ENCODE measurements at regions not wholly inside any gene's neighbourhood (a gene's known extent, or its start where the extent isn't known, plus 50 kb on each side); places are given as distances from the start of the nearest gene placed in this dataset.
"Not testable (repeated sequence)": the region's sequence is repeated elsewhere in the genome, so short reads cannot be mapped to it uniquely, and the experiment has no call there.

DNA sequence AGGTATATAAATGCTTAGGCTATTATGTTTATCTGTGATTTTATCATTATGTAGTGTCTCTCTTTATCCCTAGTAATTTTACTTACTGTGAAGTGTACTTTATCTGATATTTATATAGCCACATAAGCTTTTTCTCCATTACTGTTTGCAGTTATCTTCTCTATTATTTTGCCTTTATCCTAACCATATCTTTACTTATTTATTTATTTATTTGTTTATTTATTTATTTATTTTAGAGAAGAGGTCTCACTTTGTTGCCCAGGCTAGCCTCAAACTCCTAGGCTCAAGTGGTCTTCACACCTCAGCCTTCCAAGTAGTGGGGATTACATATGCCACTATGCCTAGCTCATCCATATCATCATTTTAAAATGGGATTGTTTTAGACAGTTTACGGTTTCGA, 331.8 kb downstream of the C7orf25 start:
- Histone ChIP-seq H3K36me3 (ENCODE audit: insufficient read depth, low read length) (no peaks in the 10 kb centered on the region), H3K27me3 (ENCODE audit: control insufficient read depth in 1 of 2, insufficient read depth in 2 of 2, low read length in 2 of 2) (no peaks in the 10 kb centered on the region), H3K27ac (ENCODE audit: low read depth, low read length) (no peak overlapping the region), H3K9ac (ENCODE audit: low read length) (no peak overlapping the region), H3K4me1 (ENCODE audit: insufficient read depth, low read length) (peaks cover 18% of the 10 kb centered on the region), H3K9me3 (ENCODE audit: low read length) (no peaks in the 10 kb centered on the region), H3K4me3 (ENCODE audit: low read depth in 1 of 2, low read length in 2 of 2) (no peak overlapping the region)

DNA sequence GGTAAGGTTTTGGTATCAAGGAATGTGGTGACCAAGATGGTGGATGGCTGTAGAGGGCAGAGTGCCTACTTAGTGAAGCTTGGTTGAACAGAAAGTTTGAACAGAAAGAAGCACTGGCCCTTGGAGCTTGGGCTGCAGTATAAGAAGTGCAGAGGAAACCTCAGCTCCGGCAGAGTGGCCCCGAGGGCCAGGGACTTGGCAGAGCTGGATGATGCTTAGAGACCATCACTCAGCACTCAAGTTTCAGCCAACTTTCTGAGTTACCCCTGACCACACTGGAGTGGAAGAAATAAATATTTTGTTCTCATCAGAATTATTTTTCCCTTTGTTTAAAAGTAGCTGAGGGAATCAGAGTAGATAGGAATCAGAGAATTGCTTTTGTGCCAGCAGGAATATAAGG, 336.7 kb downstream of the C7orf25 start:
- Histone ChIP-seq H3K4me3 (ENCODE audit: low read depth in 1 of 2, low read length in 2 of 2) (peak overlapping the region in 1 of 2 donors; percentile 10), H3K9ac (ENCODE audit: low read length) (no peak overlapping the region), H3K4me1 (ENCODE audit: insufficient read depth, low read length) (peaks cover 47% of the 10 kb centered on the region), H3K27me3 (ENCODE audit: control insufficient read depth in 1 of 2, insufficient read depth in 2 of 2, low read length in 2 of 2) (no peaks in the 10 kb centered on the region), H3K9me3 (ENCODE audit: low read length) (no peaks in the 10 kb centered on the region), H3K27ac (ENCODE audit: low read depth, low read length) (peak overlapping the region; percentile 70), H3K36me3 (ENCODE audit: insufficient read depth, low read length) (no peaks in the 10 kb centered on the region)

DNA sequence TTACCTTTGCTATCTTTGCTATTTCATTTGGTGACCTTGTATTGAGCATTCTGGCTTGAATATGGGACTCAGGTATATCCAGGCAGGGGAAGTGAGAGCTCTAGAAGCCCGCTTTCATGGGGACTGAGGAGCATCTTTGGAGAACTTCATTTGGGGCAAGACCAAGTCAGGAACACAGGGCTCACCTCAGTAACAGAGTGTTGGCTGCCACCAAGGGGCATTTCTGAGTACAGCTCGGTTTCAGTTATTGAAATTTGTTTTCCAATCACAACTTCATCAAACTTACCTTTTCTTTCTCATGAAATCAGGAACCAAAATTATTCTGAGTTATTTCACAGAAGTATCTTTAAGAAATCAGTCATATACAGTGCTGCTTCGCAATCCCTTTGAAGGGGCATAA, 337.2 kb downstream of the C7orf25 start:
- Histone ChIP-seq H3K36me3 (ENCODE audit: insufficient read depth, low read length) (no peaks in the 10 kb centered on the region), H3K27me3 (ENCODE audit: control insufficient read depth in 1 of 2, insufficient read depth in 2 of 2, low read length in 2 of 2) (no peaks in the 10 kb centered on the region), H3K4me3 (ENCODE audit: low read depth in 1 of 2, low read length in 2 of 2) (no peak overlapping the region), H3K27ac (ENCODE audit: low read depth, low read length) (peak overlapping the region; percentile 70), H3K9ac (ENCODE audit: low read length) (no peak overlapping the region), H3K9me3 (ENCODE audit: low read length) (no peaks in the 10 kb centered on the region), H3K4me1 (ENCODE audit: insufficient read depth, low read length) (peaks cover 47% of the 10 kb centered on the region)

DNA sequence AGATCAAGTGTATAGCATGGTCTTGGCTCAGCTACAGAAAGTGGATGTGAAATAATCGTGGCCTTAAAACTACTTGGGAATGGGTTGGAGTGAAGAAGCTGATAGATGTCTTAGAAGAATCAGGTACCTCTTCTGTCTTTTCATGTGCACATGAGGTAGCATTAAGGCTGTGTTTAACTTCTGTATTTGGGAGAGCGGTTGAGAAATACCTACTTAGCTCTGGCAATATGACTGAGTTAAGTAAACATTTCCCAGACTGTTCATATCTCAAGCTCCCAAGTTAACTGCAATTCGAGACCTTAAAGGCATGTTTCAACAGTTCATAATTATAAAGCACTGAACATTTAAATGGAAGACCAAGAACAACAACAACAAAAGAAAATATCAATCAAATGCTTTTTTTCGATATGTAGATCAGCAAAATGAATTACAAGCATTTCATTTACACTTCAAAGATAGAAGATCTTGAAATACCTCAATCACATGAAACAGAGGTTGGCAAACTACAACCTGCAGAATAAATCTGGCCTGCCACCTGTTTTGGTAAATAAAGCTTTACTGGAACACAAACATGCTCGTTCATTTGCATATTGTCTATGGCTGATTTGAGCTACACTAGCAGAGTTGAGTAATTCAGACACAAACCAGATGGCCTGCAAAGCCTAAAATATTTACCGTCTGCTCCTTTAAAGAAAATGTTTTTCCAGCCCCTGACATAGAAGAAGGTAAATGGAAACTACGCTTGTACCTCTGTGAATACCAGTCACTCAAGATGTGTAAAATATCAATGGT, 337.1 kb upstream of the GLI3 start:
- Histone ChIP-seq H3K4me3 (ENCODE audit: low read depth in 1 of 2, low read length in 2 of 2) (no peak overlapping the region), H3K9me3 (ENCODE audit: low read length) (no peaks in the 10 kb centered on the region), H3K9ac (ENCODE audit: low read length) (no peak overlapping the region), H3K4me1 (ENCODE audit: insufficient read depth, low read length) (peaks cover 47% of the 10 kb centered on the region), H3K27ac (ENCODE audit: low read depth, low read length) (peak overlapping the region; percentile 70), H3K27me3 (ENCODE audit: control insufficient read depth in 1 of 2, insufficient read depth in 2 of 2, low read length in 2 of 2) (no peaks in the 10 kb centered on the region), H3K36me3 (ENCODE audit: insufficient read depth, low read length) (no peaks in the 10 kb centered on the region)

DNA sequence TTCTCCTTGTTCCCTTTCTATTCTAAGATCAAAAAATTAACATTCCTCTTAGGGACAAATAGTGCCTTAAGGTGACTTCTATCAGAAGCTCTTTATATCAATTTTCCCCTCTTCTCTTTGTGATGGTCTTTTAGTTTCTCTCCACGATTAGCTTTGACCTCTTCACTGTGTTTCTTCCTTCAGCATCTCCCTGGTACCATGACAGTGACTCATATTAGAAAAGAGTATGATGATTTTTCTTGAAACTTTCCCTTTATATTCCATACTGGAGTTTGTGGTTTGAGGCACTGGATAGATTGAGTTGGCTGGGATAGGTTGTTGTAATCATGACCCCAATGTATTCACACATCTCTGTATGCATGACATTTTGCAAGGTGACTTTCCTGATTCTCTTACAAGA, 335.6 kb upstream of the GLI3 start:
- H3K9ac ChIP-seq (ENCODE audit: low read length) = no peak overlapping the region
- H3K36me3 ChIP-seq (ENCODE audit: insufficient read depth, low read length) = no peaks in the 10 kb centered on the region
- peaks cover 43% of the 10 kb centered on the region for H3K4me1 ChIP-seq (ENCODE audit: insufficient read depth, low read length)
- no peaks in the 10 kb centered on the region for H3K9me3 ChIP-seq (ENCODE audit: low read length)
- H3K27me3 ChIP-seq (ENCODE audit: control insufficient read depth in 1 of 2, insufficient read depth in 2 of 2, low read length in 2 of 2) = no peaks in the 10 kb centered on the region
- peak overlapping the region; percentile 3 for H3K27ac ChIP-seq (ENCODE audit: low read depth, low read length)
- no peak overlapping the region for H3K4me3 ChIP-seq (ENCODE audit: low read depth in 1 of 2, low read length in 2 of 2)

DNA sequence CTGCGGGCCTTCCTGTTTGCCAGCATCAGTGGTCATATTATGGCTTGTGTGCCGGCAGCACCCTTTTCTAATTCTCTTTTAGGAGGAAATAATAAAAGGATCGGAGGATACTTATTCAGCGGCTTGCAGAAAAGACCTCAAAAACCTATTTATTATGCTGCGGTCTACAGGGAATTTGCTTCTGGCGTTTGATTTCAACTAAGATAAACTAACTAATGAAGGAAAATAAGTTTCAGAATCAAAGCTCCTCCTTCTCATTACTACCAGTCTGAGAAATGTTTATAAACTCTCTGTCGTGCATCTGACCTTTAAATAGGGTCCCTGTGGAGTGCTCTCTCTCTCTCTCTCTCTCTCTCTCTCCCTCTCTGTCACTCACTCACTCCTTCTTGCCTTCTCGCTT, 335.0 kb upstream of the GLI3 start:
- Histone ChIP-seq H3K36me3 (ENCODE audit: insufficient read depth, low read length) (no peaks in the 10 kb centered on the region), H3K4me1 (ENCODE audit: insufficient read depth, low read length) (peaks cover 46% of the 10 kb centered on the region), H3K4me3 (ENCODE audit: low read depth in 1 of 2, low read length in 2 of 2) (no peak overlapping the region), H3K27ac (ENCODE audit: low read depth, low read length) (no peak overlapping the region), H3K27me3 (ENCODE audit: control insufficient read depth in 1 of 2, insufficient read depth in 2 of 2, low read length in 2 of 2) (no peaks in the 10 kb centered on the region), H3K9me3 (ENCODE audit: low read length) (no peaks in the 10 kb centered on the region), H3K9ac (ENCODE audit: low read length) (no peak overlapping the region)

DNA sequence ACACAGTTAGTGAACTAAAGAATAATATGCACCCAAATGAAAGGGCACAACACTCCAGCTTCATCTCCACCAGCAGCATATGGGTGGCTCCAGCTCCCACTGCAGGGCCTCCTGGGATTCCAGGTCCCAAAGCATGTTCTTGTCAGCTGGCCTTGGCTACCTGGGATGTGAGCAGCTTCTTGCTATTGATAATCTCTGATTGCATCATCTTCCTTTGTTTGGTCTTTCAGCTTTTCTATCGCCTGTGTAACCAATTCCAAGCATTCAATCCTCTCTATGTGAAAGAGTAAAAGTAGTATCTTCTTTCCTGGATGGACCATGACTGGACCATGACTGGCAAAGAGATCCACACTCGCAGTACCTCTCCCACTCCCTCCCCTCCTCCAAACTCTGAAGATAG, 333.9 kb upstream of the GLI3 start:
- peaks cover 56% of the 10 kb centered on the region for H3K4me1 ChIP-seq (ENCODE audit: insufficient read depth, low read length)
- no peaks in the 10 kb centered on the region for H3K9me3 ChIP-seq (ENCODE audit: low read length)
- no peak overlapping the region for H3K9ac ChIP-seq (ENCODE audit: low read length)
- H3K27ac ChIP-seq (ENCODE audit: low read depth, low read length) = no peak overlapping the region
- no peak overlapping the region for H3K4me3 ChIP-seq (ENCODE audit: low read depth in 1 of 2, low read length in 2 of 2)
- no peaks in the 10 kb centered on the region for H3K36me3 ChIP-seq (ENCODE audit: insufficient read depth, low read length)
- H3K27me3 ChIP-seq (ENCODE audit: control insufficient read depth in 1 of 2, insufficient read depth in 2 of 2, low read length in 2 of 2) = no peaks in the 10 kb centered on the region

DNA sequence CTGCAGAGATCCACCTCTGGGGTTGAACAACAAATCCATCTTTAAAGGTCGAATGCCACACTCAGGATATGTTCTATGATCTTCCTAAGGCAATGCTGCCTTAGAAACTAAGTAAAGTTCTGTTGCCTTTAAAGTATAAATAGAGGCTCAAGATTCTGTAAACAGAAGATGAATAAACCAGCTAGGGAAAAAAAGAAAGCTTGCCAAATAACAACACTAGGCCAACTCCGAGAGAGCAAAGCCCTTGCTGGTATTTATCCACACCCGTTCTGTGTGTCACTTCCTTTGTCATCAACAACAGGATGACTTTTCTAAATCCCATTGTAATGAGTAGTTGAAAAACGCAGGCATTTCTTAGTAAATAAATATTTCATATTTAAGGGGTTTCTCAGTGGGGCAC, 330.0 kb upstream of the GLI3 start:
- Histone ChIP-seq H3K27me3 (ENCODE audit: control insufficient read depth in 1 of 2, insufficient read depth in 2 of 2, low read length in 2 of 2) (no peaks in the 10 kb centered on the region), H3K36me3 (ENCODE audit: insufficient read depth, low read length) (no peaks in the 10 kb centered on the region), H3K4me3 (ENCODE audit: low read depth in 1 of 2, low read length in 2 of 2) (no peak overlapping the region), H3K4me1 (ENCODE audit: insufficient read depth, low read length) (peaks cover 26% of the 10 kb centered on the region), H3K9me3 (ENCODE audit: low read length) (no peaks in the 10 kb centered on the region), H3K27ac (ENCODE audit: low read depth, low read length) (peak overlapping the region; percentile 49), H3K9ac (ENCODE audit: low read length) (no peak overlapping the region)

DNA sequence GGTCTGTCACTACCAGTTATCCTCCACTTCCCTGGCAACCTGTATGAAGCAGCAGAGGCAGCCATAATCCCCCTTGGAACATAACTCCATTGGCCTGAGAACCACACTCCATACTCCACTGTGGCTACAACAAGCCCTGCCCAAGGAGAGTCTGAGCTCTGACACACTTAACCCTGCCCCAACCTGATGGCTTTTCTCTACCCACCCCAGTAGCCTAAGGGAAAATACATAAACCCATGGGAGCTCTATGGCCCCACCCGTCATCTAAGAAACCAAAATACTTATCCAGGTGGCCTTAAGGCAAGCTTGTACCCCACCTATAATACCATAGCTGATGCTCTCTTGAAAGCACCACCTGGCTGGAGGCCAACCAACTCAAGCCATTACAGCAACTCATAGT, 324.8 kb upstream of the GLI3 start:
- Histone ChIP-seq H3K27ac (ENCODE audit: low read depth, low read length) (no peak overlapping the region), H3K36me3 (ENCODE audit: insufficient read depth, low read length) (no peaks in the 10 kb centered on the region), H3K9me3 (ENCODE audit: low read length) (no peaks in the 10 kb centered on the region), H3K4me1 (ENCODE audit: insufficient read depth, low read length) (peaks cover 7% of the 10 kb centered on the region), H3K9ac (ENCODE audit: low read length) (no peak overlapping the region), H3K4me3 (ENCODE audit: low read depth in 1 of 2, low read length in 2 of 2) (no peak overlapping the region), H3K27me3 (ENCODE audit: control insufficient read depth in 1 of 2, insufficient read depth in 2 of 2, low read length in 2 of 2) (no peaks in the 10 kb centered on the region)

DNA sequence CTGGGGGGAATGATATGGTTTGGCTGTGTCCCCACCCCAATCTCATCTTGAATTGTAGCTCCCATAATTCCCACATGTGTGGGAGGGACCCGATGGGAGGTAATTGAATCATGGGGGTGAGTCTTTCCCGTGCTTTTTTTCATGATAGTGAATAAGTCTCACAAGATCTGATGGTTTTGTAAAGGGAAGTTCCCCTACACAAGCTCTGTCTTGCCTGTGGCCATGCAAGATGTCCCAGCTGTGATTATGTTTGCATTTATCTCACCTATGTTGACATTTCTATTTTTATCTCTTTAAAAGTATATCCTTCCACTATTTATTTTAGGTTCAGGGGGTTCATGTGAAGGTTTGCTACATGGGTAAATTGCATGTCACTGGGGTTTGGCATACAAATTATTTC, 323.9 kb upstream of the GLI3 start:
- H3K4me1 ChIP-seq (ENCODE audit: insufficient read depth, low read length) = no peaks in the 10 kb centered on the region
- H3K9me3 ChIP-seq (ENCODE audit: low read length) = no peaks in the 10 kb centered on the region
- no peaks in the 10 kb centered on the region for H3K36me3 ChIP-seq (ENCODE audit: insufficient read depth, low read length)
- no peak overlapping the region for H3K4me3 ChIP-seq (ENCODE audit: low read depth in 1 of 2, low read length in 2 of 2)
- no peak overlapping the region for H3K27ac ChIP-seq (ENCODE audit: low read depth, low read length)
- H3K9ac ChIP-seq (ENCODE audit: low read length) = no peak overlapping the region
- H3K27me3 ChIP-seq (ENCODE audit: control insufficient read depth in 1 of 2, insufficient read depth in 2 of 2, low read length in 2 of 2) = no peaks in the 10 kb centered on the region

DNA sequence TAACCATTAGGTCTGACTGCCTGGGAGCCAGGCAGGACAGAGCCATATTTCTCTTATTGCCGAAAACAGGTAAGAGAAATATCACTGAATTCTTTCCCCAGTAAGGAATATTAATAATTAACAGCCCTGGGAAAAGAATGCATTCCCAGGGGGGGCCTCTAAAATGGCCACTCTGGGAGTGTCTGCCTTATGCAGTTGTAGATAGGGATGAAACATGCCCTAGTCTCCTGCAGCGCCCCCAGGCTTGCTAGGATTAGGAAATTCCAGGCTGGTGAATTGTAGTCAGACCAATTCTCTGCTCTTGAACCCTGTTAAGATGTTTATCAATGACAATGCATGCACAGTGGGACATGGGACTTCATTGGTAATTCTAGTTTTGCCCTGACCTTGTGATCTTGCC, 317.9 kb upstream of the GLI3 start:
- not testable (repeated sequence) for H3K36me3 ChIP-seq (ENCODE audit: insufficient read depth, low read length); H3K9ac ChIP-seq (ENCODE audit: low read length); H3K9me3 ChIP-seq (ENCODE audit: low read length); H3K27ac ChIP-seq (ENCODE audit: low read depth, low read length); H3K4me1 ChIP-seq (ENCODE audit: insufficient read depth, low read length); H3K27me3 ChIP-seq (ENCODE audit: control insufficient read depth in 1 of 2, insufficient read depth in 2 of 2, low read length in 2 of 2); H3K4me3 ChIP-seq (ENCODE audit: low read depth in 1 of 2, low read length in 2 of 2)

DNA sequence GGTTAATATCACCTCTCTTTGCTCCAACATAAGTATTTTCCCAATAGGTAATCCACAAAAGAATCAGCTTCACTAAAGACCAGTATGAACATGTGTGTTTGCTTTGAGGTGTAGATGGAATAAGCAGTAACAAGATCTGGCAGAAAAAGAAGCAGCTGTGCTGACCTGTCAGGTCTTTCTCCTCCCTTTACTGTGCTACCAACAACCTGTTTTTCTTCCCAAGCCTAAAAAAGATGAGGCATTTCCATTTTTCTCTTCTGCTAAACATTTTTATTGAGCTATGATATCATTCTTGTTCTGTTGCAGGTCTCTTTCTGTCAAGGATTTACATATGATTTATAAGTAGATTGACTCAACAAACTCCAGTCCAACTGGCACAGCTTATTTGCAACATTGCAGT, 315.2 kb upstream of the GLI3 start:
- H3K4me3 ChIP-seq (ENCODE audit: low read depth in 1 of 2, low read length in 2 of 2) = no peak overlapping the region
- H3K27me3 ChIP-seq (ENCODE audit: control insufficient read depth in 1 of 2, insufficient read depth in 2 of 2, low read length in 2 of 2) = no peaks in the 10 kb centered on the region
- H3K4me1 ChIP-seq (ENCODE audit: insufficient read depth, low read length) = peaks cover 5% of the 10 kb centered on the region
- H3K9me3 ChIP-seq (ENCODE audit: low read length) = no peaks in the 10 kb centered on the region
- H3K27ac ChIP-seq (ENCODE audit: low read depth, low read length) = no peak overlapping the region
- no peaks in the 10 kb centered on the region for H3K36me3 ChIP-seq (ENCODE audit: insufficient read depth, low read length)
- H3K9ac ChIP-seq (ENCODE audit: low read length) = no peak overlapping the region
